Subcutaneous abdominal adipose tissue (tissue), 5 donors: ENCODE measurements at regions not wholly inside any gene's neighbourhood (a gene's known extent, or its start where the extent isn't known, plus 50 kb on each side); places are given as distances from the start of the nearest gene placed in this dataset.
A peak's percentile ranks its signal among the peaks of the same experiment; 100 is the strongest.
"Not testable (repeated sequence)": the region's sequence is repeated elsewhere in the genome, so short reads cannot be mapped to it uniquely, and the experiment has no call there.

ENCODE experiments used
- H3K27ac ChIP-seq: one replicate; pipeline ENCODE4 v1.7.0; 2013; ENCODE audit warnings: low read depth, mild to moderate bottlenecking, inconsistent platforms, low read length, moderate library complexity
- H3K27me3 ChIP-seq, 5 donors: one replicate each; pipeline ENCODE4 v1.7.0; 2013; ENCODE audit warnings: low read length in 5 of 5, inconsistent platforms in 1 of 5; ENCODE audit not compliant: control insufficient read depth in 5 of 5, insufficient read depth in 4 of 5
- H3K36me3 ChIP-seq, 5 donors: one replicate each; pipeline ENCODE4 v1.7.0; 2013; ENCODE audit warnings: low read length in 5 of 5; ENCODE audit not compliant: control insufficient read depth in 5 of 5, insufficient read depth in 5 of 5
- H3K4me1 ChIP-seq, 5 donors: one replicate each; pipeline ENCODE4 v1.7.0; 2013; ENCODE audit warnings: low read length in 5 of 5, mild to moderate bottlenecking in 3 of 5, moderate library complexity in 1 of 5; ENCODE audit not compliant: control insufficient read depth in 5 of 5, insufficient read depth in 5 of 5
- H3K4me3 ChIP-seq, 5 donors: one replicate each; pipeline ENCODE4 v1.7.0; 2013; ENCODE audit warnings: low read length in 5 of 5, low read depth in 1 of 5
- H3K9ac ChIP-seq, 5 donors: one replicate each; pipeline ENCODE4 v1.7.0; 2013; ENCODE audit warnings: low read length in 5 of 5, mild to moderate bottlenecking in 4 of 5, moderate library complexity in 3 of 5
- H3K9me3 ChIP-seq, 5 donors: one replicate each; pipeline ENCODE4 v1.7.0; 2013; ENCODE audit warnings: low read length in 5 of 5; ENCODE audit not compliant: control insufficient read depth in 5 of 5
- donor health status: healthy.
- donor health status: healthy.
- donor health status: healthy.
- donor health status: healthy.
- donor health status: healthy.

GRCh38 chr9:7456377-7456776, 343.2 kb downstream of the DMAC1 start:
- Histone ChIP-seq H3K9me3 (no peaks in the 10 kb centered on the region), H3K27ac (no peak overlapping the region), H3K36me3 (no peaks in the 10 kb centered on the region), H3K4me3 (no peak overlapping the region), H3K27me3 (no peaks in the 10 kb centered on the region), H3K4me1 (peaks cover 0 to 3% (median 0%) of the 10 kb centered on the region in 5 donors), H3K9ac (no peak overlapping the region)

- no peak overlapping the region for H3K4me3 ChIP-seq
- H3K9me3 ChIP-seq, result no peaks in the 10 kb centered on the region
- H3K4me1 ChIP-seq, result peaks cover 0 to 3% (median 0%) of the 10 kb centered on the region in 5 donors
- no peak overlapping the region for H3K9ac ChIP-seq
- H3K27me3 ChIP-seq, result no peaks in the 10 kb centered on the region
- no peaks in the 10 kb centered on the region for H3K36me3 ChIP-seq
- no peak overlapping the region for H3K27ac ChIP-seq
Observed at GRCh38 chr9:7454624-7455023, 345.0 kb downstream of the DMAC1 start.

- Histone ChIP-seq H3K27ac (no peak overlapping the region), H3K4me1 (peaks cover 0 to 3% (median 0%) of the 10 kb centered on the region in 5 donors), H3K9ac (no peak overlapping the region), H3K27me3 (no peaks in the 10 kb centered on the region), H3K9me3 (no peaks in the 10 kb centered on the region), H3K4me3 (no peak overlapping the region), H3K36me3 (no peaks in the 10 kb centered on the region)
Observed at GRCh38 chr9:7452378-7452777, 347.2 kb downstream of the DMAC1 start.

- no peak overlapping the region for H3K4me3 ChIP-seq
Observed at GRCh38 chr9:7451062-7451461, 348.5 kb downstream of the DMAC1 start.

GRCh38 chr9:7443541-7443940, 356.0 kb downstream of the DMAC1 start:
- Histone ChIP-seq H3K9ac (no peak overlapping the region), H3K36me3 (no peaks in the 10 kb centered on the region), H3K4me1 (no peaks in the 10 kb centered on the region), H3K9me3 (no peaks in the 10 kb centered on the region), H3K27ac (no peak overlapping the region), H3K27me3 (no peaks in the 10 kb centered on the region), H3K4me3 (no peak overlapping the region)

More at GRCh38 chr9:7451062-7451461, 348.5 kb downstream of the DMAC1 start:
- H3K27me3 ChIP-seq, result no peaks in the 10 kb centered on the region
- H3K27ac ChIP-seq, result no peak overlapping the region
- no peaks in the 10 kb centered on the region for H3K4me1 ChIP-seq
- no peaks in the 10 kb centered on the region for H3K9me3 ChIP-seq
- no peak overlapping the region for H3K9ac ChIP-seq
- no peaks in the 10 kb centered on the region for H3K36me3 ChIP-seq

- Histone ChIP-seq H3K9ac (no peak overlapping the region), H3K36me3 (no peaks in the 10 kb centered on the region)
Observed at GRCh38 chr9:7439355-7439995, 360.1 kb downstream of the DMAC1 start.

GRCh38 chr9:7436754-7437153, 362.8 kb downstream of the DMAC1 start:
- peaks cover 0 to 12% (median 7%) of the 10 kb centered on the region in 5 donors for H3K9me3 ChIP-seq
- H3K9ac ChIP-seq, result no peak overlapping the region
- H3K27me3 ChIP-seq, result no peaks in the 10 kb centered on the region
- no peak overlapping the region for H3K4me3 ChIP-seq
- no peaks in the 10 kb centered on the region for H3K4me1 ChIP-seq
- H3K27ac ChIP-seq, result no peak overlapping the region
- no peaks in the 10 kb centered on the region for H3K36me3 ChIP-seq

More at GRCh38 chr9:7439355-7439995, 360.1 kb downstream of the DMAC1 start:
- Histone ChIP-seq H3K9me3 (no peaks in the 10 kb centered on the region), H3K4me3 (no peak overlapping the region), H3K27me3 (no peaks in the 10 kb centered on the region), H3K27ac (no peak overlapping the region), H3K4me1 (no peaks in the 10 kb centered on the region)

GRCh38 chr9:7433508-7434292, 365.9 kb downstream of the DMAC1 start:
- Histone ChIP-seq H3K27ac (no peak overlapping the region), H3K36me3 (no peaks in the 10 kb centered on the region), H3K4me1 (no peaks in the 10 kb centered on the region), H3K4me3 (peak overlapping the region in 1 of 5 donors; percentile 19), H3K9ac (no peak overlapping the region), H3K9me3 (peaks cover 3 to 19% (median 15%) of the 10 kb centered on the region in 5 donors), H3K27me3 (no peaks in the 10 kb centered on the region)

- Histone ChIP-seq H3K9me3 (peaks cover 3 to 19% (median 15%) of the 10 kb centered on the region in 5 donors), H3K36me3 (no peaks in the 10 kb centered on the region), H3K9ac (no peak overlapping the region), H3K4me3 (no peak overlapping the region), H3K4me1 (no peaks in the 10 kb centered on the region), H3K27me3 (no peaks in the 10 kb centered on the region), H3K27ac (no peak overlapping the region)
Observed at GRCh38 chr9:7432989-7433388, 366.6 kb downstream of the DMAC1 start.

GRCh38 chr9:7417397-7417796, 382.2 kb downstream of the DMAC1 start:
- H3K36me3 ChIP-seq, H3K4me1 ChIP-seq, H3K27ac ChIP-seq, H3K4me3 ChIP-seq, H3K9me3 ChIP-seq, H3K27me3 ChIP-seq, H3K9ac ChIP-seq: not testable (repeated sequence)
